ENCODE measurements at regions not wholly inside any gene's neighbourhood (a gene's known extent, or its start where the extent isn't known, plus 50 kb on each side); places are given as distances from the start of the nearest gene placed in this dataset.

DNA sequence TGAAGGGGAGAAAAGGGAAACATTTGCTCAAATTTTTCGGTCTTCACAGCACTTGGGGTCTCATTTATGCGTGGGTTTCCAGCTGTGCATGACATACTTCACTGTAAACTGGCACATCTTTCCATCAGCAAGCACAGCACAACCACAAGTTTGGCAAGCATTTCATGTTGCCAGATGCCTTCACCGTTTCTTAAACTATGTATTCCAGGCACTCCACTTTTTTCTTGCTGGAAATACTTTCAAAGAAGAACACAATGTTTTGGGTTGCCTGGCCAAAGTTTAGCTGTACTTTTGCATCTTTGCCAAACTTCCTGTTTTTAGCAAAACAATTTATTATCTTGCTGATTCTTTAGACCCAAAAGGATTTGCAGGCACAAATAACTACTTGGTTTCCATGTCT lies 194.6 kb upstream of the MEIS1 start:
- TF ChIP-seq, protein P1, sequence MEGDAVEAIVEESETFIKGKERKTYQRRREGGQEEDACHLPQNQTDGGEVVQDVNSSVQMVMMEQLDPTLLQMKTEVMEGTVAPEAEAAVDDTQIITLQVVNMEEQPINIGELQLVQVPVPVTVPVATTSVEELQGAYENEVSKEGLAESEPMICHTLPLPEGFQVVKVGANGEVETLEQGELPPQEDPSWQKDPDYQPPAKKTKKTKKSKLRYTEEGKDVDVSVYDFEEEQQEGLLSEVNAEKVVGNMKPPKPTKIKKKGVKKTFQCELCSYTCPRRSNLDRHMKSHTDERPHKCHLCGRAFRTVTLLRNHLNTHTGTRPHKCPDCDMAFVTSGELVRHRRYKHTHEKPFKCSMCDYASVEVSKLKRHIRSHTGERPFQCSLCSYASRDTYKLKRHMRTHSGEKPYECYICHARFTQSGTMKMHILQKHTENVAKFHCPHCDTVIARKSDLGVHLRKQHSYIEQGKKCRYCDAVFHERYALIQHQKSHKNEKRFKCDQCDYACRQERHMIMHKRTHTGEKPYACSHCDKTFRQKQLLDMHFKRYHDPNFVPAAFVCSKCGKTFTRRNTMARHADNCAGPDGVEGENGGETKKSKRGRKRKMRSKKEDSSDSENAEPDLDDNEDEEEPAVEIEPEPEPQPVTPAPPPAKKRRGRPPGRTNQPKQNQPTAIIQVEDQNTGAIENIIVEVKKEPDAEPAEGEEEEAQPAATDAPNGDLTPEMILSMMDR (conservative IDR thresholded peaks at IDR 0.05; ENCODE audit: low read depth, low read length): no peak
- TF ChIP-seq EZH2 (IDR thresholded peaks at IDR 0.05; ENCODE audit: borderline replicate concordance, low read depth, low read length, poor library complexity, severe bottlenecking): no peak
